K562 (cell line): ENCODE measurements at regions not wholly inside any gene's neighbourhood (a gene's known extent, or its start where the extent isn't known, plus 50 kb on each side); places are given as distances from the start of the nearest gene placed in this dataset.

Source experiments
- ATAC-seq: fragments of 200-7000 bp; cut with Tn5 transposase; 3 replicates; pipeline ENCODE4 v1.9.1; 2020; ENCODE audit warnings: moderate library complexity
- BruUV-seq: library from RNA; stranded (reverse); fragments of 400-500 nt; replicated peaks from 2 replicates; lab custom pipeline; 2021; lab: Mats Ljungman, UMichigan
- CTCF ChIA-PET: fragments of 300-600 bp; formaldehyde crosslinking; extraction: SDS; loops from one replicate; lab custom pipeline; 2021; ENCODE audit warnings: low intra/inter-chr PET ratio; lab: Yijun Ruan, JAX
- POLR2A ChIA-PET: fragments of 300-600, 350-650 bp; sonication (Branson Sonifier 250); formaldehyde crosslinking; extraction: SDS; loops from one replicate; lab custom pipeline; 2021; ENCODE audit warnings: antibody characterized with exemption, inconsistent platforms; lab: Yijun Ruan, JAX
- DNase-seq, 4 experiments: peaks; one replicate each; pipeline versions ENCODE4 v3.0.0 to v3.0.0-alpha.2; 2011 to 2018; ENCODE audit warnings: low spot score in 3 of 4, mixed read lengths in 3 of 4; ENCODE audit errors: extremely low read depth in 1 of 4
- FAIRE-seq: peaks from 2 replicates; lab custom pipeline; 2011; peaks lifted over from hg19 to GRCh38; lab: Jason Lieb, UNC
- H2AFZ ChIP-seq: 2 replicates; pipeline ENCODE4 v1.6.0; 2011; ENCODE audit warnings: low read depth, low read length, control low read depth, inconsistent platforms
- H3K27ac ChIP-seq: fragments of 200-600 bp; 3 replicates; pipeline ENCODE4 v1.8.0; 2011; ENCODE audit warnings: low read depth, mild to moderate bottlenecking, control low read depth, inconsistent platforms, low read length, moderate library complexity, mixed read lengths; ENCODE audit errors: extremely low read depth
- H3K27me3 ChIP-seq, 2 experiments: fragments of 300-600 bp in 1 of 2; 2 replicates in 1 of 2; 3 replicates in 1 of 2; pipeline versions ENCODE4 v1.6.0 to v1.8.0; 2011; ENCODE audit warnings: inconsistent platforms in 2 of 2, low read length in 2 of 2, mild to moderate bottlenecking in 1 of 2, mixed read lengths in 1 of 2, moderate library complexity in 1 of 2; ENCODE audit not compliant: control insufficient read depth in 2 of 2, insufficient read depth in 2 of 2
- H3K36me3 ChIP-seq: fragments of 300-600 bp; 3 replicates; pipeline ENCODE4 v1.8.0; 2011; ENCODE audit warnings: mild to moderate bottlenecking, low read length, inconsistent platforms; ENCODE audit not compliant: control insufficient read depth, insufficient read depth
- H3K4me1 ChIP-seq, 2 experiments: fragments of 200-600 bp in 1 of 2; replicated peaks in 1 of 2; 2 replicates in 1 of 2; 3 replicates in 1 of 2; pipeline versions ENCODE4 v1.5.1 to v1.8.0; 2011; ENCODE audit warnings: inconsistent platforms in 2 of 2, low read length in 2 of 2, mild to moderate bottlenecking in 1 of 2, mixed read lengths in 1 of 2, moderate library complexity in 1 of 2; ENCODE audit not compliant: control insufficient read depth in 2 of 2, insufficient read depth in 2 of 2
- H3K4me2 ChIP-seq: 2 replicates; pipeline ENCODE4 v1.6.1; 2011; ENCODE audit warnings: low read length, control low read depth, inconsistent platforms, mixed read lengths; ENCODE audit not compliant: insufficient read depth
- H3K4me3 ChIP-seq: fragments of 200-600 bp; sonication (generic), shearing (Covaris generic); 2 replicates; pipeline ENCODE4 v1.5.1; 2016; ENCODE audit warnings: control low read depth, inconsistent platforms
- H3K79me2 ChIP-seq: fragments of 200-600 bp; 3 replicates; pipeline ENCODE4 v1.8.0; 2011; ENCODE audit warnings: low read length, inconsistent platforms; ENCODE audit not compliant: control insufficient read depth, insufficient read depth
- H3K9ac ChIP-seq, 2 experiments: 2 replicates each; pipeline versions ENCODE4 v1.6.0 to v1.6.1; 2011; ENCODE audit warnings: low read depth in 2 of 2, low read length in 2 of 2, control low read depth in 1 of 2, inconsistent platforms in 1 of 2, mild to moderate bottlenecking in 1 of 2, mixed read lengths in 1 of 2; ENCODE audit not compliant: insufficient read depth in 1 of 2
- H3K9me1 ChIP-seq: one replicate; pipeline ENCODE4 v1.6.0; 2011; ENCODE audit warnings: inconsistent platforms, mild to moderate bottlenecking, low read length, moderate library complexity; ENCODE audit not compliant: control insufficient read depth, insufficient read depth
- H3K9me3 ChIP-seq: replicated peaks from 2 replicates; pipeline ENCODE4 v1.5.1; 2011; ENCODE audit warnings: low read depth, low read length, inconsistent platforms; ENCODE audit not compliant: control insufficient read depth, insufficient read depth
- H4K20me1 ChIP-seq: replicated peaks from 2 replicates; pipeline ENCODE4 v1.6.1; 2011; ENCODE audit warnings: low read length, inconsistent platforms, mixed read lengths; ENCODE audit not compliant: control insufficient read depth, insufficient read depth
- SIN3A ChIP-seq, 2 experiments: fragments of 150-350 bp in 1 of 2; IDR thresholded peaks; 2 replicates each; pipeline ENCODE4 v1.6.1; 2011 to 2016; ENCODE audit warnings: borderline replicate concordance in 2 of 2, low read depth in 2 of 2, low read length in 2 of 2, mild to moderate bottlenecking in 2 of 2, moderate library complexity in 2 of 2; ENCODE audit not compliant: control insufficient read depth in 1 of 2
- SPI1 ChIP-seq: IDR thresholded peaks from 2 replicates; pipeline ENCODE4 v1.6.1; 2011; ENCODE audit warnings: low read depth, low read length, control low read depth, borderline replicate concordance
- ZNF140 ChIP-seq: fragments of 250-450 bp; sonication (Bioruptor Pico); IDR thresholded peaks from 2 replicates; pipeline ENCODE4 v1.8.0; 2021; ENCODE audit warnings: moderate library complexity, mild to moderate bottlenecking, inconsistent platforms
- ZNF311 ChIP-seq: fragments of 250-450 bp; sonication (Bioruptor Pico); IDR thresholded peaks from 2 replicates; pipeline ENCODE4 v1.4.0; 2020; ENCODE audit warnings: mild to moderate bottlenecking, moderate library complexity
- ZNF592 ChIP-seq: fragments of 450-650 bp; IDR thresholded peaks from 2 replicates; pipeline ENCODE4 v1.6.1; 2017; ENCODE audit warnings: antibody characterized with exemption, mild to moderate bottlenecking
- ZNF778 ChIP-seq: fragments of 450-650 bp; formaldehyde crosslinking; IDR thresholded peaks from 2 replicates; pipeline ENCODE4 v1.4.0; 2020; ENCODE audit warnings: mild to moderate bottlenecking, moderate library complexity
- WGBS: fragments of 100-300 bp; shearing (Covaris generic); methylation state at CpG from one replicate; pipeline ENCODE4 v1.1.6; 2016; ENCODE audit warnings: low coverage, mixed read lengths; ENCODE audit not compliant: insufficient coverage; ENCODE audit errors: missing lambda C conversion rate; 5-methylcytosine and 5-hydroxymethylcytosine counted together
- in situ Hi-C: fragments of 300-500 bp; cut with MboI; formaldehyde crosslinking; loops from 4 replicates; pipeline ENCODE4 v1.15.0; 2018; ENCODE audit warnings: inconsistent platforms, mixed read lengths
- intact Hi-C: fragments of 100-400 bp; cut with micrococcal nuclease; formaldehyde crosslinking; loops from 2 replicates; pipeline ENCODE4 v1.14.2; 2022
- TF ChIP-seq, protein P1 (sequence below), 2 experiments: fragments of 450-650 bp; IDR thresholded peaks; 2 replicates each; pipeline ENCODE4 v1.6.1; 2018; ENCODE audit warnings: mild to moderate bottlenecking in 2 of 2, low read depth in 1 of 2; ENCODE audit not compliant: partially characterized antibody in 2 of 2

DNA sequence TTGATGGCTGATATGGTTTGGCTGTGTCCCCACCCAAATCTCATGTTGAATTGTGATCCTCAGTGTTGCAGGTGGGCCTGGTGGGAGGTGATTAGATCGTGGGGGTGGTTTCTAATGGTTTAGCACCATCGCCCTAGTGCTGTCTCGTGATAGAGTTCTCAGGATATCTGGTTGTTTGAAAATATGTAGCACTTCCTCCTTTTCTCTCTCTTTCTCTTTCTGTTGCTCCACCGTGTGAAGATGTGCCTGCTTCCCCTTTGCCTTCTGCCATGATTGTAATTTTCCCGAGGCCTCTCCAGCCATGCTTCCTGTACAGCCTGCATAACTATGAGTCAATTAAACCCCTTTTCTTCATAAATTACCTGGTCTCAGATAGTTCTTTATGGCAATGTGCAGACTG, 111.6 kb downstream of the SREK1 start:
- intact Hi-C loops (no loop called here), in situ Hi-C loops (no loop called here)
- POLR2A ChIA-PET, result no interaction called here
- WGBS, result 1% methylated on average over 5 of the region's 5 CpGs
- H3K4me2 ChIP-seq, result no peak overlapping the region
- H3K4me3 ChIP-seq, result no peak overlapping the region
- no peak overlapping the region for H2AFZ ChIP-seq
- no peaks in the 10 kb centered on the region for H3K9me1 ChIP-seq
- H3K4me1 ChIP-seq, result no peaks in the 10 kb centered on the region
- TF ChIP-seq ZNF778 (CRISPR knock-in tag) (no peak), SPI1 (peak; percentile 56; the same call in 1 of the 2 replicates)
- CTCF ChIA-PET, result no interaction called here
- DNase-seq (no peak), FAIRE-seq (no peak), ATAC-seq (no peak)
- no peak overlapping the region for H3K9ac ChIP-seq
- no peaks in the 10 kb centered on the region for H3K9me3 ChIP-seq
- H3K79me2 ChIP-seq, result no peaks in the 10 kb centered on the region
- H3K27ac ChIP-seq, result no peak overlapping the region
- H3K27me3 ChIP-seq, result peaks cover 0 to 8% of the 10 kb centered on the region in 2 experiments; a peak in 2 of 5 replicates
- BruUV-seq, result no TSS peak
- no peaks in the 10 kb centered on the region for H4K20me1 ChIP-seq
- H3K36me3 ChIP-seq, result no peaks in the 10 kb centered on the region

DNA sequence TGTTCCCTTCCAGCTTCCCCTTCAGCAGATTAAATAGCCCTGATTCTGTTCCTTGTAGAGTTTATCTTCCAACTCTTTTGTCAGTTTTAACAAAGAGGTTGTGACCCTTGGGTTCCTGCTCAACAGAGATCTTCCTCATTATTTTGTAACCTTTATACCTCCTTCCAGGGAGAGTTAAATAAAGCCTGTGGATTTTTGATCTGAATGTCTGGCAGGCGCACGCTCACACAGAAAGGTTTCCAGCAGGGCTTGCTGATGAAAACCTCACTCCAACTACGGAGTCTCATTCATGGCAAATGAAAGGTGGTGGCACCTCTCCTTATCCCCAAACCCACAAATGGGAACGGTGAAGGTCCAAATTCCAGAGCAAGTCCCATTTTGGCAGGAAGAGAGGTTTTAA, 129.0 kb downstream of the SREK1 start:
- Histone ChIP-seq H3K9me1 (no peaks in the 10 kb centered on the region), H3K79me2 (no peaks in the 10 kb centered on the region), H3K4me1 (no peaks in the 10 kb centered on the region), H3K4me3 (no peak overlapping the region), H3K27me3 (peaks cover 11 to 13% of the 10 kb centered on the region in 2 experiments; a peak in 4 of 5 replicates), H3K9ac (no peak overlapping the region), H4K20me1 (no peaks in the 10 kb centered on the region), H3K4me2 (no peak overlapping the region), H3K27ac (no peak overlapping the region), H3K36me3 (no peaks in the 10 kb centered on the region), H2AFZ (no peak overlapping the region), H3K9me3 (no peaks in the 10 kb centered on the region)
- in situ Hi-C loops (no loop called here), intact Hi-C loops (no loop called here)
- TF ChIP-seq, protein P1, sequence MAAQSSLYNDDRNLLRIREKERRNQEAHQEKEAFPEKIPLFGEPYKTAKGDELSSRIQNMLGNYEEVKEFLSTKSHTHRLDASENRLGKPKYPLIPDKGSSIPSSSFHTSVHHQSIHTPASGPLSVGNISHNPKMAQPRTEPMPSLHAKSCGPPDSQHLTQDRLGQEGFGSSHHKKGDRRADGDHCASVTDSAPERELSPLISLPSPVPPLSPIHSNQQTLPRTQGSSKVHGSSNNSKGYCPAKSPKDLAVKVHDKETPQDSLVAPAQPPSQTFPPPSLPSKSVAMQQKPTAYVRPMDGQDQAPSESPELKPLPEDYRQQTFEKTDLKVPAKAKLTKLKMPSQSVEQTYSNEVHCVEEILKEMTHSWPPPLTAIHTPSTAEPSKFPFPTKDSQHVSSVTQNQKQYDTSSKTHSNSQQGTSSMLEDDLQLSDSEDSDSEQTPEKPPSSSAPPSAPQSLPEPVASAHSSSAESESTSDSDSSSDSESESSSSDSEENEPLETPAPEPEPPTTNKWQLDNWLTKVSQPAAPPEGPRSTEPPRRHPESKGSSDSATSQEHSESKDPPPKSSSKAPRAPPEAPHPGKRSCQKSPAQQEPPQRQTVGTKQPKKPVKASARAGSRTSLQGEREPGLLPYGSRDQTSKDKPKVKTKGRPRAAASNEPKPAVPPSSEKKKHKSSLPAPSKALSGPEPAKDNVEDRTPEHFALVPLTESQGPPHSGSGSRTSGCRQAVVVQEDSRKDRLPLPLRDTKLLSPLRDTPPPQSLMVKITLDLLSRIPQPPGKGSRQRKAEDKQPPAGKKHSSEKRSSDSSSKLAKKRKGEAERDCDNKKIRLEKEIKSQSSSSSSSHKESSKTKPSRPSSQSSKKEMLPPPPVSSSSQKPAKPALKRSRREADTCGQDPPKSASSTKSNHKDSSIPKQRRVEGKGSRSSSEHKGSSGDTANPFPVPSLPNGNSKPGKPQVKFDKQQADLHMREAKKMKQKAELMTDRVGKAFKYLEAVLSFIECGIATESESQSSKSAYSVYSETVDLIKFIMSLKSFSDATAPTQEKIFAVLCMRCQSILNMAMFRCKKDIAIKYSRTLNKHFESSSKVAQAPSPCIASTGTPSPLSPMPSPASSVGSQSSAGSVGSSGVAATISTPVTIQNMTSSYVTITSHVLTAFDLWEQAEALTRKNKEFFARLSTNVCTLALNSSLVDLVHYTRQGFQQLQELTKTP (IDR thresholded peaks at IDR 0.05; ENCODE audit: low read depth in 1 of 2, partially characterized antibody in 2 of 2), result no peak
- TF ChIP-seq ZNF311 (CRISPR knock-in tag) (no peak), SIN3A (IDR thresholded peaks at IDR 0.05; ENCODE audit: borderline replicate concordance in 2 of 2, control insufficient read depth in 1 of 2, low read depth in 2 of 2, low read length in 2 of 2) (no peak), ZNF140 (CRISPR knock-in tag) (no peak), ZNF592 (no peak)
- BruUV-seq, result no TSS peak
- ATAC-seq, result no peak
- 0% methylated on average over 4 of the region's 4 CpGs for WGBS
- CTCF ChIA-PET, result interaction anchor here (0.5 kb wide), 1 partner anchor 25 kb away, joined by 3 read pairs; no protein-coding TSS in a partner anchor
- FAIRE-seq, result no peak
- POLR2A ChIA-PET, result no interaction called here
- no peak for DNase-seq
